Hepatocyte (in vitro differentiated cells): ENCODE measurements at regions not wholly inside any gene's neighbourhood (a gene's known extent, or its start where the extent isn't known, plus 50 kb on each side); places are given as distances from the start of the nearest gene placed in this dataset.

Experiments
- EZH2 ChIP-seq: fragments of 200-600 bp; sonication (generic); IDR thresholded peaks from 2 replicates; pipeline ENCODE4 v1.6.1; 2016; ENCODE audit warnings: antibody characterized with exemption, mild to moderate bottlenecking, borderline replicate concordance
- TF ChIP-seq, protein P1 (sequence below): fragments of 200-600 bp; sonication (generic); IDR thresholded peaks from 2 replicates; pipeline ENCODE4 v1.5.1; 2016; ENCODE audit warnings: antibody characterized with exemption, mild to moderate bottlenecking; ENCODE audit not compliant: poor library complexity

DNA sequence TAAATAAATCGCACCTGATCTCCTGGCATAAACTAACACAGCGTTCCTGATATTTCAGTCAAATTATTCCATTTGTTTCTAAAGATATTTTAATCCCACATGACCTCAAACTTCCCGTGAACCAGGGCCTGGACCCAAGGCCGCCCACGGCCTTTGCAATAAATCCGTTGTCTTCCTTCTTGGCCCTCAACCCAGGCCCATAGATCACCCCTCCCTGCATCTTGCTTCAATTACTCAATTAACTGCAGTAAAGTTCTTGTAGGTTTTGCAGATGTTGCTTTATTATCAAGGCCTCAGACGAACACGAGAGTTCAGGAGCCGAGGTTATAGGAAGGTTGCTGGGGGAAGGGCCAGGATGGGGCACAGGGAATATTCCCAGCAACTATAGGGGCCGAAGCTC is 249.4 kb downstream of the RAB11FIP2 start:
- TF ChIP-seq, protein P1, sequence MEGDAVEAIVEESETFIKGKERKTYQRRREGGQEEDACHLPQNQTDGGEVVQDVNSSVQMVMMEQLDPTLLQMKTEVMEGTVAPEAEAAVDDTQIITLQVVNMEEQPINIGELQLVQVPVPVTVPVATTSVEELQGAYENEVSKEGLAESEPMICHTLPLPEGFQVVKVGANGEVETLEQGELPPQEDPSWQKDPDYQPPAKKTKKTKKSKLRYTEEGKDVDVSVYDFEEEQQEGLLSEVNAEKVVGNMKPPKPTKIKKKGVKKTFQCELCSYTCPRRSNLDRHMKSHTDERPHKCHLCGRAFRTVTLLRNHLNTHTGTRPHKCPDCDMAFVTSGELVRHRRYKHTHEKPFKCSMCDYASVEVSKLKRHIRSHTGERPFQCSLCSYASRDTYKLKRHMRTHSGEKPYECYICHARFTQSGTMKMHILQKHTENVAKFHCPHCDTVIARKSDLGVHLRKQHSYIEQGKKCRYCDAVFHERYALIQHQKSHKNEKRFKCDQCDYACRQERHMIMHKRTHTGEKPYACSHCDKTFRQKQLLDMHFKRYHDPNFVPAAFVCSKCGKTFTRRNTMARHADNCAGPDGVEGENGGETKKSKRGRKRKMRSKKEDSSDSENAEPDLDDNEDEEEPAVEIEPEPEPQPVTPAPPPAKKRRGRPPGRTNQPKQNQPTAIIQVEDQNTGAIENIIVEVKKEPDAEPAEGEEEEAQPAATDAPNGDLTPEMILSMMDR, result no peak
- TF ChIP-seq EZH2, result no peak
